Glutamatergic neuron (in vitro differentiated cells): ENCODE measurements at regions not wholly inside any gene's neighbourhood (a gene's known extent, or its start where the extent isn't known, plus 50 kb on each side); places are given as distances from the start of the nearest gene placed in this dataset.

ENCODE experiments used
- DNase-seq: peaks from one replicate; pipeline ENCODE4 v3.0.0; 2022
- H3K27ac Mint-ChIP-seq: one replicate; pipeline ENCODE4 v1.8.0; 2020; ENCODE audit warnings: mild to moderate bottlenecking, mixed read lengths, inconsistent platforms; ENCODE audit not compliant: unreplicated experiment
- H3K27me3 Mint-ChIP-seq: one replicate; pipeline ENCODE4 v1.8.0; 2020; ENCODE audit warnings: mild to moderate bottlenecking, moderate library complexity, mixed read lengths, inconsistent platforms; ENCODE audit not compliant: unreplicated experiment
- H3K36me3 Mint-ChIP-seq: one replicate; pipeline ENCODE4 v1.8.0; 2020; ENCODE audit warnings: mild to moderate bottlenecking, mixed read lengths, inconsistent platforms; ENCODE audit not compliant: unreplicated experiment
- H3K4me1 Mint-ChIP-seq: one replicate; pipeline ENCODE4 v1.8.0; 2020; ENCODE audit warnings: mild to moderate bottlenecking, low read depth, mixed read lengths, inconsistent platforms; ENCODE audit not compliant: unreplicated experiment
- H3K4me3 Mint-ChIP-seq: one replicate; pipeline ENCODE4 v1.8.0; 2020; ENCODE audit warnings: mild to moderate bottlenecking, mixed read lengths, inconsistent platforms; ENCODE audit not compliant: unreplicated experiment
- H3K9me3 Mint-ChIP-seq: one replicate; pipeline ENCODE4 v1.8.0; 2020; ENCODE audit warnings: mild to moderate bottlenecking, moderate library complexity, mixed read lengths, inconsistent platforms; ENCODE audit not compliant: unreplicated experiment
- CTCF ChIP-seq: fragments of 200-600 bp; sonication (generic); IDR thresholded peaks from one replicate; pipeline ENCODE4 v1.5.0; 2021; ENCODE audit not compliant: partially characterized antibody, unreplicated experiment

GRCh38 chr7:112554591-112554990 is 73.8 kb downstream of the LSMEM1 start:
- no peak for DNase-seq
- Mint-ChIP-seq H3K4me3 (no peak overlapping the region), H3K27me3 (peaks cover 1% of the 10 kb centered on the region), H3K27ac (no peak overlapping the region), H3K9me3 (no peaks in the 10 kb centered on the region), H3K4me1 (no peaks in the 10 kb centered on the region), H3K36me3 (no peaks in the 10 kb centered on the region)
- peak; percentile 26 for TF ChIP-seq CTCF

GRCh38 chr7:112556633-112557032 is 75.8 kb downstream of the LSMEM1 start:
- no peaks in the 10 kb centered on the region for H3K36me3 Mint-ChIP-seq
- peaks cover 1% of the 10 kb centered on the region for H3K27me3 Mint-ChIP-seq
- DNase-seq: no peak
- H3K9me3 Mint-ChIP-seq: no peaks in the 10 kb centered on the region
- no peak overlapping the region for H3K27ac Mint-ChIP-seq
- no peaks in the 10 kb centered on the region for H3K4me1 Mint-ChIP-seq
- TF ChIP-seq CTCF: no peak
- H3K4me3 Mint-ChIP-seq: no peak overlapping the region

- H3K9me3 Mint-ChIP-seq: no peaks in the 10 kb centered on the region
- no peak for DNase-seq
- no peaks in the 10 kb centered on the region for H3K36me3 Mint-ChIP-seq
- peak overlapping the region; percentile 33 for H3K27ac Mint-ChIP-seq
- H3K4me1 Mint-ChIP-seq: peaks cover 7% of the 10 kb centered on the region
- H3K4me3 Mint-ChIP-seq: no peak overlapping the region
- no peak for TF ChIP-seq CTCF
- H3K27me3 Mint-ChIP-seq: no peaks in the 10 kb centered on the region
Observed at GRCh38 chr7:112566442-112567324, 85.9 kb downstream of the LSMEM1 start.

GRCh38 chr7:112567388-112567787 is 86.6 kb downstream of the LSMEM1 start:
- Mint-ChIP-seq H3K9me3 (peaks cover 1% of the 10 kb centered on the region), H3K36me3 (no peaks in the 10 kb centered on the region), H3K27ac (no peak overlapping the region), H3K4me3 (no peak overlapping the region), H3K4me1 (peaks cover 7% of the 10 kb centered on the region), H3K27me3 (no peaks in the 10 kb centered on the region)
- DNase-seq: no peak
- no peak for TF ChIP-seq CTCF

GRCh38 chr7:112571852-112572607 is 91.2 kb downstream of the LSMEM1 start:
- no peak for DNase-seq
- Mint-ChIP-seq H3K4me3 (no peak overlapping the region), H3K4me1 (no peaks in the 10 kb centered on the region), H3K27me3 (no peaks in the 10 kb centered on the region), H3K27ac (no peak overlapping the region), H3K9me3 (peaks cover 1% of the 10 kb centered on the region), H3K36me3 (no peaks in the 10 kb centered on the region)
- no peak for TF ChIP-seq CTCF
